ENCODE measurements at regions not wholly inside any gene's neighbourhood (a gene's known extent, or its start where the extent isn't known, plus 50 kb on each side); places are given as distances from the start of the nearest gene placed in this dataset.

DNA sequence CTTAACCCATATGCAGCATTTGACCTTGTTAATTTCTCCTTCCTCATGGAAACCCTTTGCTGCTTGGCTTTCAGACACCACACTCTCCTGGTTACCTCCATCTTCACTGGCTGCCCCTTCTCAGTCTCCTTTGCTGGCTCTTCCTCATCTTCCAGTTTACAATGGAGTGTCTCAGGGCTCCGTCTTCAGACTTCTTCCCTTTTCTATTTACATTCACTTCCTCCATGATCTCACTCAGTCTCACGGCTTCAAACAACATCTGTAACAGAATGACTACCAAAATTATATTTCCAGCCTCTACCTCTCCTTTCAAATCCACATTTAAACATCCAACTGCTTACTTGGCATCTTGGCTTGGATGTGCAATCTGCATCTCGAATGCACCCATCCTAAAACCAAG, 140.4 kb downstream of the DKK1 start:
- no peak overlapping the region for H2AFZ ChIP-seq (ENCODE audit: low read depth, low read length)

DNA sequence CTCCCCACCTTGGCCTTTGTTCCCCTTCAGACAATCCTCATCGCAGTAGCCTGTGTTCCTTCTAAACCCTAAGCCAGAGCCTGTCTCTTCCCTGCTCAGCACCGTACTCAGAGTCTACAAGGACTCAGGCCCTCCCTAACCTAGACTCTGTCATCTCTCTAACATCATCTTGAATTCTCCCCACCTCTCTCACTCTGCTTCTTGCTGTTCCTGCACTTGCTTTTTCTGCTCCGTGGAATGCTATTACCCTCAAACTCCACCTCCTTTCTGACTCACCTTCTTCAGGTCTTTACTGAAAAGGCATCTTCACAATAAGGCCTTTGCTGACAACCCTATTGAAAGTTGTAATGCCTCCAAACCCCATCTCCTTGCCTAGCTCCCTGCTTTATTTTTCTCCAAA, 141.0 kb downstream of the DKK1 start:
- no peak overlapping the region for H3K9ac ChIP-seq (ENCODE audit: low read length)
- no peaks in the 10 kb centered on the region for H4K20me1 ChIP-seq (ENCODE audit: insufficient read depth)
- no peaks in the 10 kb centered on the region for H3K79me2 ChIP-seq (replicated peaks; ENCODE audit: insufficient read depth, low read length)
- no peaks in the 10 kb centered on the region for H3K36me3 ChIP-seq (ENCODE audit: insufficient read depth, low read length)
- H3K27ac ChIP-seq (ENCODE audit: low read length): no peak overlapping the region
- TF ChIP-seq POLR2AphosphoS5 (IDR thresholded peaks at IDR 0.05) (no peak), TAF1 (IDR thresholded peaks at IDR 0.05; ENCODE audit: low read depth) (no peak), EZH2 (IDR thresholded peaks at IDR 0.05; ENCODE audit: borderline replicate concordance, insufficient read depth, low read length, poor library complexity, severe bottlenecking) (no peak), EP300 (conservative IDR thresholded peaks at IDR 0.05; ENCODE audit: poor library complexity, severe bottlenecking) (no peak), MXI1 (conservative IDR thresholded peaks at IDR 0.05; ENCODE audit: poor library complexity, severe bottlenecking) (no peak), RAD21 (conservative IDR thresholded peaks at IDR 0.05) (no peak), SMC3 (conservative IDR thresholded peaks at IDR 0.05; ENCODE audit: poor library complexity) (no peak)
- TF ChIP-seq, protein P1, sequence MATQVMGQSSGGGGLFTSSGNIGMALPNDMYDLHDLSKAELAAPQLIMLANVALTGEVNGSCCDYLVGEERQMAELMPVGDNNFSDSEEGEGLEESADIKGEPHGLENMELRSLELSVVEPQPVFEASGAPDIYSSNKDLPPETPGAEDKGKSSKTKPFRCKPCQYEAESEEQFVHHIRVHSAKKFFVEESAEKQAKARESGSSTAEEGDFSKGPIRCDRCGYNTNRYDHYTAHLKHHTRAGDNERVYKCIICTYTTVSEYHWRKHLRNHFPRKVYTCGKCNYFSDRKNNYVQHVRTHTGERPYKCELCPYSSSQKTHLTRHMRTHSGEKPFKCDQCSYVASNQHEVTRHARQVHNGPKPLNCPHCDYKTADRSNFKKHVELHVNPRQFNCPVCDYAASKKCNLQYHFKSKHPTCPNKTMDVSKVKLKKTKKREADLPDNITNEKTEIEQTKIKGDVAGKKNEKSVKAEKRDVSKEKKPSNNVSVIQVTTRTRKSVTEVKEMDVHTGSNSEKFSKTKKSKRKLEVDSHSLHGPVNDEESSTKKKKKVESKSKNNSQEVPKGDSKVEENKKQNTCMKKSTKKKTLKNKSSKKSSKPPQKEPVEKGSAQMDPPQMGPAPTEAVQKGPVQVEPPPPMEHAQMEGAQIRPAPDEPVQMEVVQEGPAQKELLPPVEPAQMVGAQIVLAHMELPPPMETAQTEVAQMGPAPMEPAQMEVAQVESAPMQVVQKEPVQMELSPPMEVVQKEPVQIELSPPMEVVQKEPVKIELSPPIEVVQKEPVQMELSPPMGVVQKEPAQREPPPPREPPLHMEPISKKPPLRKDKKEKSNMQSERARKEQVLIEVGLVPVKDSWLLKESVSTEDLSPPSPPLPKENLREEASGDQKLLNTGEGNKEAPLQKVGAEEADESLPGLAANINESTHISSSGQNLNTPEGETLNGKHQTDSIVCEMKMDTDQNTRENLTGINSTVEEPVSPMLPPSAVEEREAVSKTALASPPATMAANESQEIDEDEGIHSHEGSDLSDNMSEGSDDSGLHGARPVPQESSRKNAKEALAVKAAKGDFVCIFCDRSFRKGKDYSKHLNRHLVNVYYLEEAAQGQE (IDR thresholded peaks at IDR 0.05; ENCODE audit: borderline replicate concordance): no peak
- TF ChIP-seq, protein P2, sequence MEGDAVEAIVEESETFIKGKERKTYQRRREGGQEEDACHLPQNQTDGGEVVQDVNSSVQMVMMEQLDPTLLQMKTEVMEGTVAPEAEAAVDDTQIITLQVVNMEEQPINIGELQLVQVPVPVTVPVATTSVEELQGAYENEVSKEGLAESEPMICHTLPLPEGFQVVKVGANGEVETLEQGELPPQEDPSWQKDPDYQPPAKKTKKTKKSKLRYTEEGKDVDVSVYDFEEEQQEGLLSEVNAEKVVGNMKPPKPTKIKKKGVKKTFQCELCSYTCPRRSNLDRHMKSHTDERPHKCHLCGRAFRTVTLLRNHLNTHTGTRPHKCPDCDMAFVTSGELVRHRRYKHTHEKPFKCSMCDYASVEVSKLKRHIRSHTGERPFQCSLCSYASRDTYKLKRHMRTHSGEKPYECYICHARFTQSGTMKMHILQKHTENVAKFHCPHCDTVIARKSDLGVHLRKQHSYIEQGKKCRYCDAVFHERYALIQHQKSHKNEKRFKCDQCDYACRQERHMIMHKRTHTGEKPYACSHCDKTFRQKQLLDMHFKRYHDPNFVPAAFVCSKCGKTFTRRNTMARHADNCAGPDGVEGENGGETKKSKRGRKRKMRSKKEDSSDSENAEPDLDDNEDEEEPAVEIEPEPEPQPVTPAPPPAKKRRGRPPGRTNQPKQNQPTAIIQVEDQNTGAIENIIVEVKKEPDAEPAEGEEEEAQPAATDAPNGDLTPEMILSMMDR (IDR thresholded peaks at IDR 0.05; ENCODE audit: poor library complexity, severe bottlenecking): no peak
- no peaks in the 10 kb centered on the region for H3K9me3 ChIP-seq (ENCODE audit: low read length)
- H3K27me3 ChIP-seq (ENCODE audit: insufficient read depth, low read depth, low read length): no peaks in the 10 kb centered on the region
- no peaks in the 10 kb centered on the region for H3F3A ChIP-seq (ENCODE audit: insufficient read depth, low read length, poor library complexity, severe bottlenecking)
- no peaks in the 10 kb centered on the region for H3K9me2 ChIP-seq (ENCODE audit: insufficient read depth, low read length)
- no peak overlapping the region for H2AFZ ChIP-seq (ENCODE audit: low read depth, low read length)
- no peak overlapping the region for H3K4me2 ChIP-seq (ENCODE audit: low read length)
- H3K4me3 ChIP-seq (ENCODE audit: low read length): no peak overlapping the region

More for the DNA sequence above, 140.4 kb downstream of the DKK1 start:
- no peak overlapping the region for H3K4me2 ChIP-seq (ENCODE audit: low read length)
- H3K9me3 ChIP-seq (ENCODE audit: low read length): no peaks in the 10 kb centered on the region
- no peaks in the 10 kb centered on the region for H3K36me3 ChIP-seq (ENCODE audit: insufficient read depth, low read length)
- H3K4me3 ChIP-seq (ENCODE audit: low read length): no peak overlapping the region
- H3K79me2 ChIP-seq (replicated peaks; ENCODE audit: insufficient read depth, low read length): no peaks in the 10 kb centered on the region
- no peaks in the 10 kb centered on the region for H3K9me2 ChIP-seq (ENCODE audit: insufficient read depth, low read length)
- TF ChIP-seq TAF1 (IDR thresholded peaks at IDR 0.05; ENCODE audit: low read depth) (no peak), EP300 (conservative IDR thresholded peaks at IDR 0.05; ENCODE audit: poor library complexity, severe bottlenecking) (no peak), RAD21 (conservative IDR thresholded peaks at IDR 0.05) (no peak), MXI1 (conservative IDR thresholded peaks at IDR 0.05; ENCODE audit: poor library complexity, severe bottlenecking) (no peak), POLR2AphosphoS5 (IDR thresholded peaks at IDR 0.05) (no peak), EZH2 (IDR thresholded peaks at IDR 0.05; ENCODE audit: borderline replicate concordance, insufficient read depth, low read length, poor library complexity, severe bottlenecking) (no peak), SMC3 (conservative IDR thresholded peaks at IDR 0.05; ENCODE audit: poor library complexity) (no peak)
- TF ChIP-seq, protein P2 (IDR thresholded peaks at IDR 0.05; ENCODE audit: poor library complexity, severe bottlenecking): no peak
- TF ChIP-seq, protein P1 (IDR thresholded peaks at IDR 0.05; ENCODE audit: borderline replicate concordance): no peak
- no peak overlapping the region for H3K27ac ChIP-seq (ENCODE audit: low read length)
- no peaks in the 10 kb centered on the region for H3F3A ChIP-seq (ENCODE audit: insufficient read depth, low read length, poor library complexity, severe bottlenecking)
- no peaks in the 10 kb centered on the region for H3K27me3 ChIP-seq (ENCODE audit: insufficient read depth, low read depth, low read length)
- H4K20me1 ChIP-seq (ENCODE audit: insufficient read depth): no peaks in the 10 kb centered on the region
- H3K9ac ChIP-seq (ENCODE audit: low read length): no peak overlapping the region

Measured in neural cell (in vitro differentiated cells).